IMR-90 (cell line): ENCODE measurements at regions not wholly inside any gene's neighbourhood (a gene's known extent, or its start where the extent isn't known, plus 50 kb on each side); places are given as distances from the start of the nearest gene placed in this dataset.

Source experiments
- BHLHE40 ChIP-seq: fragments of 150-350 bp; IDR thresholded peaks from 2 replicates; pipeline ENCODE4 v1.6.1; 2016; ENCODE audit warnings: mild to moderate bottlenecking, low read depth, low read length
- CEBPB ChIP-seq: IDR thresholded peaks from 2 replicates; pipeline ENCODE4 v1.6.1; 2012; ENCODE audit warnings: low read depth, low read length, improper control_type of control experiment
- CHD1 ChIP-seq: IDR thresholded peaks from 2 replicates; pipeline ENCODE4 v1.6.1; 2012; ENCODE audit warnings: low read depth, low read length, improper control_type of control experiment
- CTCF ChIP-seq: conservative IDR thresholded peaks from 2 replicates; pipeline ENCODE4 v1.5.1; 2012; ENCODE audit warnings: mild to moderate bottlenecking, low read depth, low read length, improper control_type of control experiment
- ELK1 ChIP-seq: fragments of 150-350 bp; IDR thresholded peaks from 2 replicates; pipeline ENCODE4 v1.6.1; 2016; ENCODE audit warnings: low read depth, mild to moderate bottlenecking, low read length, moderate library complexity, borderline replicate concordance
- MAFK ChIP-seq: IDR thresholded peaks from 2 replicates; pipeline ENCODE4 v1.6.1; 2012; ENCODE audit warnings: low read depth, low read length, improper control_type of control experiment
- MXI1 ChIP-seq: IDR thresholded peaks from 2 replicates; pipeline ENCODE4 v1.6.1; 2012; ENCODE audit warnings: low read depth, mild to moderate bottlenecking, low read length, moderate library complexity, borderline replicate concordance
- NFE2L2 ChIP-seq: fragments of 150-350 bp; IDR thresholded peaks from 2 replicates; pipeline ENCODE4 v1.6.1; 2016; ENCODE audit warnings: low read depth, mild to moderate bottlenecking, low read length
- POLR2A ChIP-seq: IDR thresholded peaks from 2 replicates; pipeline ENCODE4 v1.6.1; 2012; ENCODE audit warnings: mild to moderate bottlenecking, low read depth, low read length
- RAD21 ChIP-seq: IDR thresholded peaks from 2 replicates; pipeline ENCODE4 v1.6.1; 2012; ENCODE audit warnings: low read length, improper control_type of control experiment
- RCOR1 ChIP-seq: IDR thresholded peaks from 2 replicates; pipeline ENCODE4 v1.6.1; 2012; ENCODE audit warnings: mild to moderate bottlenecking, low read length, improper control_type of control experiment; ENCODE audit not compliant: insufficient replicate concordance
- RFX5 ChIP-seq: IDR thresholded peaks from 2 replicates; pipeline ENCODE4 v1.8.0; 2012; ENCODE audit warnings: low read depth, mild to moderate bottlenecking, low read length, moderate library complexity
- SMC3 ChIP-seq: fragments of 150-350 bp; IDR thresholded peaks from 2 replicates; pipeline ENCODE4 v1.6.1; 2016; ENCODE audit warnings: low read depth, mild to moderate bottlenecking, antibody characterized with exemption, low read length, moderate library complexity

- TF ChIP-seq CTCF (no peak), MXI1 (no peak), RAD21 (no peak), POLR2A (no peak), CEBPB (no peak), BHLHE40 (no peak), RCOR1 (no peak), RFX5 (no peak), CHD1 (no peak), NFE2L2 (no peak), SMC3 (no peak), ELK1 (no peak), MAFK (no peak)
Observed at GRCh38 chr16:9503251-9503984, 412.0 kb downstream of the HAPSTR1 start.
